Glomerular visceral epithelial cell (primary cell): ENCODE measurements at regions not wholly inside any gene's neighbourhood (a gene's known extent, or its start where the extent isn't known, plus 50 kb on each side); places are given as distances from the start of the nearest gene placed in this dataset.
"Not testable (repeated sequence)": the region's sequence is repeated elsewhere in the genome, so short reads cannot be mapped to it uniquely, and the experiment has no call there.

Source experiments
- DNase-seq: peaks from one replicate; pipeline ENCODE4 v3.0.0-alpha.2; 2016; ENCODE audit errors: extremely low spot score

GRCh38 chr4:138627096-138627495 is 384.9 kb upstream of the SLC7A11 start:
- no peak for DNase-seq

GRCh38 chr4:138622362-138622761 is 380.2 kb upstream of the SLC7A11 start:
- DNase-seq: not testable (repeated sequence)

- no peak for DNase-seq
These were observed 374.6 kb upstream of the SLC7A11 start for GRCh38 chr4:138616775-138617174.

GRCh38 chr4:138614398-138615142 is 372.4 kb upstream of the SLC7A11 start:
- DNase-seq: no peak

- DNase-seq: no peak
These were observed 370.3 kb upstream of the SLC7A11 start for GRCh38 chr4:138612428-138612827.

GRCh38 chr4:138611721-138612120 is 369.6 kb upstream of the SLC7A11 start:
- no peak for DNase-seq

- DNase-seq: no peak
These were observed 368.9 kb upstream of the SLC7A11 start for GRCh38 chr4:138611017-138611416.

- DNase-seq: peak; percentile 56
These were observed 367.8 kb upstream of the SLC7A11 start for GRCh38 chr4:138609943-138610350.

- DNase-seq: no peak
These were observed 362.4 kb upstream of the SLC7A11 start for GRCh38 chr4:138604556-138604955.

- DNase-seq: no peak
These were observed 360.5 kb upstream of the SLC7A11 start for GRCh38 chr4:138602664-138603063.

- no peak for DNase-seq
These were observed 357.8 kb upstream of the SLC7A11 start for GRCh38 chr4:138599965-138600364.

- no peak for DNase-seq
These were observed 356.1 kb upstream of the SLC7A11 start for GRCh38 chr4:138598226-138598625.

GRCh38 chr4:138596896-138597295 is 354.7 kb upstream of the SLC7A11 start:
- DNase-seq: no peak

GRCh38 chr4:138595731-138596460 is 353.7 kb upstream of the SLC7A11 start:
- no peak for DNase-seq

GRCh38 chr4:138595171-138595570 is 353.0 kb upstream of the SLC7A11 start:
- no peak for DNase-seq

GRCh38 chr4:138592796-138593195 is 350.6 kb upstream of the SLC7A11 start:
- DNase-seq: no peak

- no peak for DNase-seq
These were observed 349.7 kb upstream of the SLC7A11 start for GRCh38 chr4:138591808-138592207.

GRCh38 chr4:138588501-138588900 is 346.4 kb upstream of the SLC7A11 start:
- DNase-seq: no peak

GRCh38 chr4:138579146-138579545 is 337.0 kb upstream of the SLC7A11 start:
- DNase-seq: no peak

GRCh38 chr4:138577826-138578225 is 335.7 kb upstream of the SLC7A11 start:
- DNase-seq: not testable (repeated sequence)

- DNase-seq: no peak
These were observed 335.0 kb upstream of the SLC7A11 start for GRCh38 chr4:138577145-138577544.

- DNase-seq: peak; percentile 7
These were observed 334.5 kb upstream of the SLC7A11 start for GRCh38 chr4:138576684-138577083.

- no peak for DNase-seq
These were observed 331.1 kb upstream of the SLC7A11 start for GRCh38 chr4:138573246-138573645.
